B cell (primary cell): ENCODE measurements at regions not wholly inside any gene's neighbourhood (a gene's known extent, or its start where the extent isn't known, plus 50 kb on each side); places are given as distances from the start of the nearest gene placed in this dataset.

Experiments
- EZH2 ChIP-seq: IDR thresholded peaks from 2 replicates; pipeline ENCODE4 v1.6.1; 2012; ENCODE audit warnings: borderline replicate concordance, low read depth, mild to moderate bottlenecking, moderate library complexity, low read length; ENCODE audit not compliant: insufficient read depth, poor library complexity, severe bottlenecking
- TF ChIP-seq, protein P1 (sequence below): fragments of 200-600 bp; IDR thresholded peaks from one replicate; pipeline ENCODE4 v1.8.0; 2022; ENCODE audit warnings: antibody characterized with exemption, mild to moderate bottlenecking

DNA sequence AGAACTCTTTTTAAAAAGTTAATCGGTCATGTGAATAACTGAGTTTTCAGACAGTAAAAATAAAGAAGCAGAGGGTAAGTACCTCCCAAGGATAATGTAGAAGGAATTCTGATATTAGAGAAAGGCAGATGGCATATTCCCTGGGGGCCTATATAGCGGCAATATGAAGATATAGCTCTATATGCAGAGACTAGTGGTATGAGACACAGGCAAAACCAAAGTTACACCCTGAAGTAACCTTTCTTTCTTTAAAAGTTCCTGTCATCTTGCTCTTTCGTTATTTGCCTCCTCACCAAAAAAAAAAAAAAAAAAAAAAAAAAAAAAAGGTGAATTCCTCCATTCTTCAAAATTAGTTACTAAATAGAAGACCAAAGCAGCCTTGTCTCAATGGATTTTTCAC is 76.2 kb upstream of the ARHGAP32 start:
- TF ChIP-seq, protein P1, sequence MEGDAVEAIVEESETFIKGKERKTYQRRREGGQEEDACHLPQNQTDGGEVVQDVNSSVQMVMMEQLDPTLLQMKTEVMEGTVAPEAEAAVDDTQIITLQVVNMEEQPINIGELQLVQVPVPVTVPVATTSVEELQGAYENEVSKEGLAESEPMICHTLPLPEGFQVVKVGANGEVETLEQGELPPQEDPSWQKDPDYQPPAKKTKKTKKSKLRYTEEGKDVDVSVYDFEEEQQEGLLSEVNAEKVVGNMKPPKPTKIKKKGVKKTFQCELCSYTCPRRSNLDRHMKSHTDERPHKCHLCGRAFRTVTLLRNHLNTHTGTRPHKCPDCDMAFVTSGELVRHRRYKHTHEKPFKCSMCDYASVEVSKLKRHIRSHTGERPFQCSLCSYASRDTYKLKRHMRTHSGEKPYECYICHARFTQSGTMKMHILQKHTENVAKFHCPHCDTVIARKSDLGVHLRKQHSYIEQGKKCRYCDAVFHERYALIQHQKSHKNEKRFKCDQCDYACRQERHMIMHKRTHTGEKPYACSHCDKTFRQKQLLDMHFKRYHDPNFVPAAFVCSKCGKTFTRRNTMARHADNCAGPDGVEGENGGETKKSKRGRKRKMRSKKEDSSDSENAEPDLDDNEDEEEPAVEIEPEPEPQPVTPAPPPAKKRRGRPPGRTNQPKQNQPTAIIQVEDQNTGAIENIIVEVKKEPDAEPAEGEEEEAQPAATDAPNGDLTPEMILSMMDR: no peak
- TF ChIP-seq EZH2: no peak
